HCT116 (cell line): ENCODE measurements at regions not wholly inside any gene's neighbourhood (a gene's known extent, or its start where the extent isn't known, plus 50 kb on each side); places are given as distances from the start of the nearest gene placed in this dataset.

Experiments
- CTCF ChIP-seq, 3 experiments: fragments of 200-600 bp in 1 of 3; sonication (generic) in 1 of 3; IDR thresholded peaks in 2 of 3; conservative IDR thresholded peaks in 1 of 3; 2 replicates each; pipeline ENCODE4 v1.5.1; 2012 to 2017; ENCODE audit warnings: low read depth in 2 of 3, low read length in 2 of 3, antibody characterized with exemption in 1 of 3, borderline replicate concordance in 1 of 3, control low read depth in 1 of 3, mild to moderate bottlenecking in 1 of 3, mixed read lengths in 1 of 3, mixed run types in 1 of 3, moderate library complexity in 1 of 3; ENCODE audit not compliant: insufficient read depth in 1 of 3
- EZH2 ChIP-seq: fragments of 200-600 bp; sonication (generic); IDR thresholded peaks from 2 replicates; pipeline ENCODE4 v1.6.1; 2017; ENCODE audit warnings: antibody characterized with exemption, mixed run types
- RAD21 ChIP-seq: IDR thresholded peaks from 2 replicates; pipeline ENCODE4 v1.6.1; 2012; ENCODE audit warnings: low read depth, mild to moderate bottlenecking
- TF ChIP-seq, protein P1 (sequence below): IDR thresholded peaks from 2 replicates; pipeline ENCODE4 v1.6.1; 2012

DNA sequence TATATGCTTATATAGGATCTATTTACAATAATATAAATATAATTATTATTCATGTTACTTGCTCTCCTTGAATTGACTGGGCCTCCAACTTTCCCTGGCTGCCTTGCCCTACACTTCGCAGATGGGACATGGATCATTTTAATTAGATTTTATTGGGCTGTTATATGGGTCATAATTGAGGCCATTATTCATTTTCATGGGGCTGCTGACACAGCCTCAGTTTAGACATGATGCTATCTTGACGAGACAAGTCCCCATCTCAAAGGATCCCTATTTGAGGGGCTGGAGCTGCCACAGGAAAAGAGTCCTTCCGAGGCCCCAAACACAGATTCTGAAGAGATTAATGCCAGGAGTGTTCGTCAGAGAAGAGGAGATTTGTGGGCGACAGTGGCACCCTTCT, 170.4 kb downstream of the DHX35 start:
- no peak for TF ChIP-seq CTCF (IDR thresholded peaks at IDR 0.05 in 2 of 3, conservative IDR thresholded peaks at IDR 0.05 in 1 of 3; ENCODE audit: borderline replicate concordance in 1 of 3, insufficient read depth in 1 of 3, low read depth in 2 of 3, low read length in 2 of 3)
- TF ChIP-seq, protein P1, sequence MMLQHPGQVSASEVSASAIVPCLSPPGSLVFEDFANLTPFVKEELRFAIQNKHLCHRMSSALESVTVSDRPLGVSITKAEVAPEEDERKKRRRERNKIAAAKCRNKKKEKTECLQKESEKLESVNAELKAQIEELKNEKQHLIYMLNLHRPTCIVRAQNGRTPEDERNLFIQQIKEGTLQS = no peak
- TF ChIP-seq RAD21 = no peak
- TF ChIP-seq EZH2 = no peak
